Fibroblast of upper back skin (primary cell): ENCODE measurements at regions not wholly inside any gene's neighbourhood (a gene's known extent, or its start where the extent isn't known, plus 50 kb on each side); places are given as distances from the start of the nearest gene placed in this dataset.
A peak's percentile ranks its signal among the peaks of the same experiment; 100 is the strongest.

Source experiments
- DNase-seq: peaks from one replicate; pipeline ENCODE4 v3.0.0-alpha.2; 2013

DNA sequence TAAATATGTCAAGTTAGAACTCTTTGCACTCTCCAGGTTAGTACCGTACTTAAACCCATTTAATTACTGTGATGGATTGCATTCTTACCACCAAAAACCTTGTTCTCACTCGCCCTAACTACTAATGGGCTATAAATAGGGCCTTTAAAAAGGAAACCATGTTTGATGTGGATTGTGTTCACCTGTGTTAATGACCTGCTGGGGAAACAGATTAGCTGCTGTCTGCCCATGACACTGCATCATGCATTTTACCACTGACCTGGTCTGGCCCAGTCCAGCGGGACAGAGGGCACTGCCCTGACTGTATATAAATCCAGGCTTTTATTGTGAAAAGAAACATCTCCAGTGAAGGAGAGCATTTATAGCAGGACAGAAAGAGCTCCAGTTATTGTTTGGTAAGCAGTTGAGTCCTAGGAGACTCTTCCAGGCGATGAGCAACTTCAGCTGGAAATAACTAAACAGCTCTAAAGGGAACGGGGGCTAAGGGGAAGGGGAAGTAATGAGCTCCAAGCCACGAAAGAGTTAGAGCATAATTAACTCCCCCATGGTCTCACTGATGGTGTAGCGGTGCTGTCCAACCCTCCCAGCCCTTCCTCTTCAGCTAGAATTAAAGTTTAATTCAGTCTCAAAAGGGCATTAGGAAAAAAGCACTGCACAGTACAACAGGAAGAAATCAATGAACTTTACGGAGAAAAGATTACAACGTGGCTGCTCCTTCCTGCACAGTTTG is 303.1 kb downstream of the ENC1 start:
- DNase-seq: no peak

DNA sequence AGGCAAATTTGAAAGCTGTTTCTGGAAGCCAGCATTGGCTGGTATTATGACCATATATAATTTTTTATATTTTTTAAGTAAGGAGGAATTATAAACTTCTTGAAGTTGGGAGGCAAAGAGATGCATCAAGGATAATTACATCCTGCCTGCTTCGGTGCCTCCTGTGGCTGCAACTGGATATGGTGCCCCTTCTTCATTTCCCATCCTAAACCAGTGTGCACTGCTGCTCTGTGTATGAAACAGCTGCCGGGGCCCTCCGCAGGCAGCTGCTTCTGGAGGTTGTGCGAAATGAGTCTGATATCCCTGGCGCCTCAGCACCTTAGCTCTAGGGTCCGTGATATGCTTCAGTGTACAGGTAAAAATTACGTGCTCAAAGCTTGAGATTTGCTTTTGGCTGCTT is 304.2 kb downstream of the ENC1 start:
- DNase-seq: no peak

DNA sequence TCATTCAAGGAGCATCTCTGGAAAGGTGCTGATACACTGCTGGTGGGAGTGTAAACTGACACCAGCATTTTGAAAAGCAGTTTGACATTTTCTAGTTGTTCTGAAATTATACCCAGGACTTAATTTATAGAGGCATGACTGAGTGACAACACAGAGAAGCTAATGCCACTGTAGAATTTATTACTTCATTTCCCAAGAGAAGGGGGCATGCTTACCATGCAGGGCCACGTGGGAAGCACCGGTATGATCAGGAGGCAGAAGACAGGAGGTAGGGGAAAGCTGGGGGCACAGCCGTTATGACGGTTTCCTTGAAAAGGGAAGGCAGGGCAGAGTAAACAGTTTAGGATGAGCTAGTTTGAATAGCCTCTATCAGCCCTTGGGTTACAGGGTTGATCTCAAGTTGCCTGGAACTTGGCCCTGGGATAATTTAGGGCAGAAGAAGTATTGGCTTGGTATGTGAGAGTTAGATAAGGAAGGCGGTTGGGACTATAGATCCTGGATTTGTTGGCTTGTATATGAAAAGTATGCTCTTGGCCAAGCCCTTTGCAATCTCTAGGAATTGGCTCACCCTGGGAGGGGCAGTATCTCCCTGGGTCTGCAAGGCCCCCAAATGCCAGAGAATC is 305.7 kb downstream of the ENC1 start:
- no peak for DNase-seq

DNA sequence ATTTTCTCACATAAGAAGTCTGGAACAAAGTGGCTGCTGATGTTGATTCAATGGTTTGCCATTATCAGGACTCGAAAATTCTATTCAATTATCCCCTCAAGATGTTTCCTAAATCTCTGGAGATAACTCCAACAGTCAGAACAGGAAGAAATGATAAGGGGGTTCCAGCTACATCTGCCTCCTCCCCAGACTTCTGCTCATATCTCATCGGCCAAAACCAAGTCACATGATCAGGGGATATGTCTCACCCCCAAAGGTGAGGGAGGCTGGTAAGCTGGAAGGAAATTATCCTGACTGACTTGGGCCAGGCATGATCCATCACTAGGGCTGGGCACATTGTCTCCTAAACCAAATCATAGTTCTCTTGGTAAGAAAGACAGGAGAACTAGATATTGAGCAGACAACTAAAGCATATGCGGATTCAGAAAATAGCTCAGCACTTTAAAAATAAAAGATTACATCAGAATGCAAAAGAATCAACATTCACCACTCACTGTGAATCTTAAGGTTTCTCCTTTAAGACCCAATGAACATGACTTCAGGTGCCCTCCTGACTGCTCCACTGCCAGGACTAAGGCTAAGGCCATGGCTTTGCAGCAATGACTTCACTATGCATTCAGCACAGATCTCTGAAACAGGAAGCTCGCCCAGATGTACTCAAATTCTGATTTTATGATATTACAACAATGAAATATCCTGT is 306.3 kb downstream of the ENC1 start:
- no peak for DNase-seq

DNA sequence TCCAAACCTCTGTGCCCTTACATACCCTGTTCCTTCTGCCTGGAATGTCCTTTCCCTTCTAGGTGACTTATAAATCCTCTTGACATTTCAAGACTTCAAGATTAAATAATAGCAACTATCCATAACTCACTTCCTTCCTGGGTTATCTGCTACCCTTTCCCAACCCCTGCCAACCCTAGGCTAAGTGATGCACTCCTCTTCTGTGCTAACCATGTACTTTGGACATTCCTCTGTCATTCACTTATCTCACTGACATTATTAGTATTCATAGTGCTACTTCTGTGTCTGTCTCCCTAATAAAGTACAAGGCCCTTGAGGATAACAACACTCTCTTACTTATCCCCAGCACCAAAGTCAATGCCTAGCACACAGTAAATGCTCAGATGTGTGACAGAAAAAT is 307.1 kb downstream of the ENC1 start:
- DNase-seq: no peak

DNA sequence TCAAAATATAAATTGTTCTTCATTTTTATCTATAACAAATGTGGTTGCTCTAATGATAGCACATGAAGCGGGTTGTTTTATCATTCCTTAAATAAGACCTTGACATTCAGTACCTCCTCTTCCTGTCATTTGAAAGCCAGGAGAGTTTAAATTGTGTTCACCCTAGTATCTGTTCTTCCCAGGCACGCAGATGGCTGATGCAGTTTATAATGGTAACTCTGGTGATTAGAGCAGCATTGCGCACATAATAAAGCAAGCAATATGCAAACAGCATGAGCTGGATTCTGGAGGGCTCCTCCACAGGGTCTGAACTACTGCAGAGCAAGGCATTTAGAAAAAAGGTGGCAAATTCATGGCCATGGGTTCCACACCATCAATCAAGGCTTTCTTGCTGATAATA is 307.8 kb downstream of the ENC1 start:
- DNase-seq: no peak

DNA sequence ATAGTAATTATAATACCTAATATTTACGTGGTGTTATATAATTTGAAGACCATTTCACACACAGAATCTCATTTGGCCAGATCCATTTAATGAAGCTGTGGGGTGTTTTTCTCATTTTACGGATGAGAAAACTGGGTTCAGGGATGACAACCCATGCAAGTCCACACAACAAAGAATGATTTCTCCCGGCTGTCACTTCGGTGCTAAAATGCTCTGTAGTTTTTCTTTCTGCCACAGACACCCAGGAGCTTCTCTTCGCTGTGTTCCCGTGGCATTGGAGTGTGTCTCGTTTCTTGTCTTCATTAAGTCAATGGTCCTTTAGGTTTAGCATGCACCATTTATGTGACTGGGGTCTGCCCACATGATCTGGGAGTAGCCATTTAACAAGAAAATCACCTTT is 308.5 kb downstream of the ENC1 start:
- no peak for DNase-seq

DNA sequence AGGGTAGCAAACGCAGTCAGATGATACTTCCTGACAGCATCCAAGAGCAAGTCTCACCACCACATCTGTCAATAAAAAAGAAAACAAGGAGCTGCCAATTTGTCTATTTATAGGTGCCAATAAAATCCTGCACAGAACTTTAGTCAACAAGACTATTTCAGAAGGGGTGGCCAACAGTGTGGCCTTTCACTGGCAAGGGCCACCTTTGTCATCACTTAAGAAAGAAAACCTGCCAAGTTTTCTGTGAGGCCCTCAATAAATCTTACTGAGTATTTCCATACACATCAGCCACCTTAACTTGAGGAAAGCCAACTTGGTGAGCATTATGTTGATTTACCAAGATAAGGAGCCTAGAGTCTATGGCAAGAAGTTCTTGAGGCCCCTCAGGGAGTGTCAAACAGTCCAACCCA is 312.3 kb downstream of the ENC1 start:
- DNase-seq: no peak

DNA sequence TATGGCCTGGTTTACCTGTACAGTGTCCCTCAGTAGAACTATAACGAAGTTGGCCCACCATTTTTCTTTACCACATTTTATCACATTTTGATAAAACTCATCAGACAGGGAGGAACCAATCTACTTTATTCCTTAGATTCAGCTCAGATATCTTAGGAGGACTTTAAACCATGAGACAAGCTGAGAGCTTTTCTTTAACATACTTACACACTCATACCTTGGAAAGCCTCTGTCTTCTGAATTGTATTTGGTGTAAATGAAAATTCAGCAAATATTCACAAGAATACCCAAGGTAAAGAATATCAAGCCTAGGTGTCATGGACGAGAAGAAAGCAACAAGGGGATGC is 313.2 kb downstream of the ENC1 start:
- no peak for DNase-seq

DNA sequence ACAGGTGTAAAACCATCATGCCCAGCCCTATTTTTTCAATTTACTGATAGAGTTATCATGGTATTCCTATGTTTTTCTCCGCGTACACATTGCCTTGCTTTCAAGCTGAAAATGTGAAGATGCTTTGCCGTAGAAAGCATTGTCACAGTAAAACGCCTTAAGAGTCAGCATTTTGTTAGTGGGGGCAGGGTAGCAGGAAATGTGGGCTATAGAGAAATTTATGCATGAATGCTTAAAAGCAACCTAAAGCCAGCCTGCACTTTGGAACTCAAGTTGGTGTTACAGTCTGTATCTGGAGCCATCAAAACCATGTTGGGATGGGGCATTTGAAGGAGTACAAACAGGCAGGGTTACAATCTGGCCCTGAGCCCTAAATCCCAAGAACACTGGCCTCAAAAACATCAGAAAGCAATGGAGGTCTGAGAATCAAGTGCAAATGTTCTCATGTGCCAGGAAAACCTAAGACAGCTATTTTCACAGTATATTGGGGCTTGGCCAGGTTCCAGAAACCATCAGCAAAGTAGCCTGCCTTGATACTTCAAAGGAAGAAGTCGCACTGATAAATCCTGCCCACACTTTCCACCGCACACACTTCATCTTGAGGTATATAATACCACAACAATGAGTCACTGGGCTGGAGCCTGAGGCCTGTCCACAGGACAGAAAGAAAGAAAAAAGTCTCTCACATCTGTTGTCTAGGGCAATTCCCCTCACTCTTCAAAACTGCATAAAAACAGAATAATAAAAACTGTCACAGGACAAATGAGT is 313.8 kb downstream of the ENC1 start:
- DNase-seq: peak; percentile 99

DNA sequence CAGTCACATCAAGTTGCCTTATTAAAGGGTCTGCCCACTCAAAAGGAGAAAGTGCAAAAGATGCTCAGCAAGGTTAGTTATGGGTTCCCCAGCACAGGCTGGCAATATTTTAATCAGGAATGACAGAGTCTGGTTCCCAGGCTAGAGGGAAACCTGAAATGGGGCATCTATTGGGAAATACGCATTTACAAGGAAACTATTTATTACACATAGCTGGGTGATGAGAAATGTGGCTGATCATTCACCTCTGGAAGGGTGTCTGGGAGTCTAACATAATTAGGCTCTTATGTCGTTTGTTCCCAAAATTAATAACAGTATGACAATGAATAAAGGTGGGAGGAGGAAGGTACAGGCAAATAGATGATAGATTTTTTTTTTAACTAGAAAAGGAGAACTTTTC is 314.7 kb downstream of the ENC1 start:
- peak; percentile 28 for DNase-seq

DNA sequence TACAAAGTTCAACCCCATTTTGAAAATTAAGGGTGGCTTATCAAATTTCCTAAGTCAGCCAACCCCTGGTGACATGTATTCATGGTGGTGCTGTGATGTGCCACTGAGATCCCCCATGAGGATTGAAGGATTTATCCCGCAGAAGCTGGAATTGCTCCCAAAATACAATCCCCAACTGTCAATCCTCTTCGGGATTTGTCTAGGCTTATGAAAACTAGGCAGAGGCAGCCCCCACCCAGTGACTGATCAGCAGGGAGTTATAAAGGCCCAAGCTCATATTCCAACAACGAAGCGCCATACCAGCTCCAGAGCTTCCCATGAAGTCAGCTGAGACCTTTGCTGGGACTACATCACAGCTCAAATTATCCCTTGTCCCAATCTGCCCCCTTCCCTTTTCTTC is 316.0 kb downstream of the ENC1 start:
- DNase-seq: no peak

DNA sequence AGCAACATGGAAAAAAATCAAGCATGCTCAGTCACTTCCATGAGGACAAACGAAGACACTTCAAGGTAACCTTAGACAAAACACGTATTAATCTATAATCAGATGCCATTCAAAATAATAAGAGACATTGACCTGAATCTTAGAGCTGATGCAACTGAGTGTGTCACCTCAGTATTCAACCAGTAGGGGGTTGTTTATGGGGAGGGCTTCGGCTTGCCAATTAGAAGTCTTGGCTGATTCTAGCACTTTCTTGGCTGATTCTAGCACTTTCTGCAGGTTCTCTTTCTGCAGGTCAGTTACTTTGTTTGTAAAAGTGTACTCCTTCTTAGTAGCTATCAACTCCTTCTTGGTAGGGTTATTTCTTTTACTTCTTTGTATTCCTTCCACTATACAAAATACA is 317.6 kb downstream of the ENC1 start:
- no peak for DNase-seq

DNA sequence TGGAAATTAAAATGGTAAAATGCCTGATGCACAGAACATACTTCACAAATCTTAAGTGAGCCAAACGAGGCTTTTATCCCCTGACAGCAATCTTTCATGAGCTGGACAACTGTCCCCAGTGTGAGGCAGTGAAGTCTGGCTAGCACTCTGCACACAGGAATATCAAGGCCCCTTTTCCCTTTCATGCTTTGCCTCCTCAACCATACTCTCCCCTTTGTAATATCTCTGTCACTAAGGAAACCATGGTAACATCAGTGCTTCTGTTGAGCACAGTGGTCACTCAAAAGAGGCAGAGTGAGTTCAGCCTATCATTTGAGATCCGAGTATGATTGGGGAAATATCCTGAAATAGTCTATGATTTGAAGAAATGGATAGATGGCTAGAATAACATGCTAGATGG is 318.3 kb downstream of the ENC1 start:
- no peak for DNase-seq

DNA sequence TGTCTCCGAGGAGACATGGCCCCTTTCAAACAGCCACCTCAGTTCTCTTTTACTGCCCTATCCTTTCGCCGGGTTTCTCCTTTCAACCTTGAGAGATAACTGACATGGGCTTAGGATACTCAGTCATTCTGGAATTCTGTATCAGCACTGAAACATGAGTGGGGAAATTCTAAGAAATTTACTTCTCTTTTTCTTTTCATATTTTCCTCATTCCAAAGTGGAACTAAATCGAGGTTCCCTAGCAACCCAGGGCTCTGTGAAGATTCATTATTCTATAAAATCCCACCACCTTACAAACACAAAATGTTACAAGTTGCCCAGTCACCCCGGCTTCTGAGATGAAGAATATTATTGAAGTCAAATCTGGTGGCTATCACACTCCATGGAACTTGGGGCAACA is 319.2 kb downstream of the ENC1 start:
- no peak for DNase-seq

DNA sequence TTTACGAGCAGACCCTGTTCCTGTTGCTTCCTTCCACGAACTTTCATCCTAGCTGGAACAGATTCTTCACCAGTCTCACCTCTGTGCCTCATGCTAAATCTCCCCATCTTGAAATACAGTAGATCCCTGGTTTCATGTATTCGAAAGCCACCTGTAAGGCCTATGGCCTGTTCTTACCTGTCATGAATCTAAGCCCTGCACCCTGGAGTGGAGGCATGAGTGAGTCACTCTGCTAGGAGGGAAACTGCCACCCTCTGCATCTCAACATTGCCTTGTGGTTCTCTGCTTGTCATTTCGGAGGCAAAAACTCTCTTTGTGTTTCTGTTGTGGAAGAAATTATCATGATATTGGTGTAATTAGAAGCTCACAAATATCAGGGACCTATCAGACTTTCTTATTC is 320.0 kb downstream of the ENC1 start:
- DNase-seq: no peak

DNA sequence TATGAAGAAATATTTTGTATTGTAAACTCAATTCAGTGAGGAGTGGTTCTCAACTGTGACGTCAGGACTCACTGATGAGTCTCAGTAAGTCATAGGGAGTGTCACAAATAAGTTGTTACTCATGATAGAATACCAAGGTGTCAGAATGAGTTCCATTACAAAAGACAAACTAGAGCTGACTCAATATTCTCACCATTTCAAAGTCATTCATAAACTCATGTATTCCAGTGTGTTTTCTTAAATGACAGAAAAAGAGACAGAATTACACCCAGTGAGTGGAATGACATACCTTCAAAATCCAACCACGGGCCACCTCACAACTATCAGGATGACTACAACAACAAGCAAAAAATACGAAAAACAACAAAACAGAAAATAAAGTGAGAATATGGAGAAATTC is 321.5 kb downstream of the ENC1 start:
- DNase-seq: no peak

DNA sequence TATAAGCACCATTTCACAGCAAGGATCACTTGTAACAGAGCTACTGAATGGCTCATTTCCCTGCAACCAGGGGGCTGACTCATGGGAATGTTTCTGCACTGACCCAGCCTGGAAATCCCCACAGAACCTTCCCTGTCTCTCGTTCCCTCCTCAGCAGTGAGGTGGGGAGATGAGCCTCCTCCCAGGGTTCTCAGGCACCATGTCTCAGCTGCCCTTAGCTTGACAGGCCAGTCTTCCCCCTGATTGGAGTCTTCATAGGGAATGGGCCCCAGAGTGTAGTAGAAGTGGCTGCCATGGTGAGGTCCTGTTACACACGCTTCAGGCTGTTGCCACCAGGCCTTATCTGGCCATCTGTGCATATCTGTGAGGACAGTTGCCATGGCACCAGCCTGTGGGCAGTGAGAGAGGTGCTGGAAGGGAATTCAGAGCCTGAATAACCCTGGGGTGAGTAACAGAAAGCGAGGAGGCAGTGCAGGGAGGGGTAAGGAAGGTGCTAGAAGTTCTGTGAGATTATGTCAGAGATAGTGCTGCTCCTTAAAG is 324.4 kb downstream of the ENC1 start:
- DNase-seq: peak; percentile 91

DNA sequence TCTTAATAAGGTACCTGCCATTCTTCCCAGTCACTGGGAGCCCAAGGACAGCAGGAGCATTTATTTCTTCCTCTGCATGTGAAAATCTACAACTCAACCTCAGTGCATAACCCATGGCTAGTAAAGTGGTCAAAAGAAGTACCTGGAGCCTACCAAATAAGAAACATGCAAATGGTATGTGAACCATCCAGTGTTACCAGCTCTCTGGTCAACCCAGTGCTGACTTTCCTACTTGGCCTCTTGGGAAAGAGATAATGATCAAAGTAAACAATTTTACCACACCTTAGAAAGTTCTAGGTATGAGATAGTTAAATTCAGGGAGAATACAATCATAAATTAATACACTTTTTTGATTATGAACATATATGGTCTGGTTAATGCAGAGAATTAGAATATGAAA is 325.6 kb downstream of the ENC1 start:
- no peak for DNase-seq

DNA sequence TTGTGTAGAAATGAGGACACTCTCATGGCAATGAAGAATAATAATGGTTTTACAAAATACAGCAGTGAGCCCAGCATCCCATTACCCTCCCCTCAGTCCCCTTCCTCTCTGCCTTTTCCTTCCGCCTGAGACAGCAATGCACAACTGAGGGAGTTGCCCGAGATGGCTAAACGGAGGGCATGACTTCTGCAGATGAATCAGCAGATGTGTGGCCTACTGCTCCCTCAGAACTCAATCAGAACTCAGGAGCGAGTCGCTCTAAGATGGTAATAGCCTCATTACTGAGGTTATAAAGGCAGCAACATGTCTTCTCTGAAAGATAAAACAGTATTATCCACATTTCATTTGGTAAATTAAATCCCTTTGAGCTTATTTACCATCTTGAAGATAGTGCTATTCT is 326.6 kb downstream of the ENC1 start:
- no peak for DNase-seq

DNA sequence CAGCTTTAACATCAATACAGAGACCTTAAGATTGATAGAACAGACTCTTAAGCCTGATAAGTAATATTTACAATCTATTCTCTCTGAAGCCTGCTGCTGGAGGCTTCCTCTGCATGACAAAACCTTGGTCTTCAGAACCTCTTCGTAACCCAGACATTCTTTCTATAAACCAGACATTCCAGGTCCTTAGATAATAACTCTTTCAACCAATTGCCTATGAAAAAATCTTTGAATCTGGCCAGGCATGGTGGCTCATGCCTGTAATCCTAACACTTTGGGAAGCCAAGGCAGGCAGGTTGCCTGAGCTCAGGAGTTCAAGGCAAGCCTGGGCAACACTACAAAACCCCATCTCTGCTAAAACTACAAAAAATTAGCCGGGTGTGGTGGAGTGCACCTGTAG is 327.8 kb downstream of the ENC1 start:
- peak; percentile 78 for DNase-seq

DNA sequence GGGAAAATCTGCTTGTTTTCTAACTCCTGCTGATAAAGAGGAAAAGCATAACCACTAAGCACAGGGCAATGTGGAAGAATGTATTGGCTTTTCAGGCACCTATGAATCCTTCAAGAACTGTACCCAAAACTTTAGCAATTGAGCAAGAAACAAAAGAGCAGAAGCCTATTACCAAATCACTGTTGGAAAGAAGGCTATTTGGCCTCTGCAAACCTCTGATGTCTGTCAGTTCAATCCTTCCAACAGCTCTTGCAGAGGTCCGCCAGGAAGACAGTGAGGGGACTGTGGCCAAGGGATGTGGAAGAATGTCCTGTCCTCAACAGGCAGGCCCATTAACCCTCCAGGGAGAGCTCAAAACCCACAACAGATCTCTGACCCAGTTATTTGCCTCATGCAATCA is 328.6 kb downstream of the ENC1 start:
- peak; percentile 44 for DNase-seq
